ENCODE measurements at regions not wholly inside any gene's neighbourhood (a gene's known extent, or its start where the extent isn't known, plus 50 kb on each side); places are given as distances from the start of the nearest gene placed in this dataset.

DNA sequence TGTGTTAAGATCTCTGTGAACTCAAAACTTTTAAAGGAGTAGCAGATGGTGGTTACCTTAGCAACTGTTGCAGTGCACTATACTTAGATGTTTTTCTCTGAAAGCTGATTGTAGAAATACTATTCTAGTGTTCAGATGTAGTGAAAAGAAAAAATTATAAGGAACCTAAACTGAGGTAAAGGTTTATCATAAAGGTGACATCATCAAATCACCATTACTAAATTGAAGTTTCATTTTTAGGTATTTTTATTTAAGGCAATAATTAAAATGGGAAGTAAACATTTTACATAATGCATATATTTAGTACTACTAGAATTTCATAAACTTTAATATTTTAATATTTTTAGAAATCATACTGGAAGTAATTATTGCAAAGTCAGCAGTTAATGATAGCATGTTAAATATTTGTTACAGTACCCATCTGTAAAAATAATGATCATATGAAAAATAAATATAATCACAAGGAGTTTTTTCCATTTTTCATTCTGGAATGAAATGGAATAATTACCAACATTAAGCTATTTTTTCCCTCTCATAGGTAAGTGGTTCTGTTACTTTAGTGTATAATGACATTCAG, 141.1 kb upstream of the NAV3 start:
- no peak for DNase-seq (ENCODE audit: low read depth)

DNA sequence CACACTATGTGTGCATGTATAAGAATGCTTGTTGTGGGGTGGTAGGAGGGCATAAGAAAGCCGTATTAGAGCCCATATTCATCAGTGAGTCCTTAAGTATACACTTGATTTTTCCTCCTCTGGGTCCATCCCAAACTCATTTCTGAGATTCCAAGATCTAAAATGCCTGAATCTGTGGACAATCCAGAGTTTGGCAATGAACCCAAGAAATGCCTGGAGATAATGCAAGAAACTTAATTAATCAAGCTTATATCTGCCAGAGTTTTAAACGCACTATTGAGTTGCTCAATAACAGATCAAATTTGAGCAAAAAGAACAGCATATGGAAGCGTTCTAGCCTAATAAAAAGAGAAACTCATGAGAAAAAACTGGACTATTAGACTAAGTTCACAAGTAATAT, 143.4 kb upstream of the NAV3 start:
- H3K4me3 ChIP-seq (ENCODE audit: low read length): no peak overlapping the region
- TF ChIP-seq, protein P1, sequence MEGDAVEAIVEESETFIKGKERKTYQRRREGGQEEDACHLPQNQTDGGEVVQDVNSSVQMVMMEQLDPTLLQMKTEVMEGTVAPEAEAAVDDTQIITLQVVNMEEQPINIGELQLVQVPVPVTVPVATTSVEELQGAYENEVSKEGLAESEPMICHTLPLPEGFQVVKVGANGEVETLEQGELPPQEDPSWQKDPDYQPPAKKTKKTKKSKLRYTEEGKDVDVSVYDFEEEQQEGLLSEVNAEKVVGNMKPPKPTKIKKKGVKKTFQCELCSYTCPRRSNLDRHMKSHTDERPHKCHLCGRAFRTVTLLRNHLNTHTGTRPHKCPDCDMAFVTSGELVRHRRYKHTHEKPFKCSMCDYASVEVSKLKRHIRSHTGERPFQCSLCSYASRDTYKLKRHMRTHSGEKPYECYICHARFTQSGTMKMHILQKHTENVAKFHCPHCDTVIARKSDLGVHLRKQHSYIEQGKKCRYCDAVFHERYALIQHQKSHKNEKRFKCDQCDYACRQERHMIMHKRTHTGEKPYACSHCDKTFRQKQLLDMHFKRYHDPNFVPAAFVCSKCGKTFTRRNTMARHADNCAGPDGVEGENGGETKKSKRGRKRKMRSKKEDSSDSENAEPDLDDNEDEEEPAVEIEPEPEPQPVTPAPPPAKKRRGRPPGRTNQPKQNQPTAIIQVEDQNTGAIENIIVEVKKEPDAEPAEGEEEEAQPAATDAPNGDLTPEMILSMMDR (conservative IDR thresholded peaks at IDR 0.05; ENCODE audit: low read depth, low read length): no peak
- no peak for DNase-seq (ENCODE audit: low read depth)

More for the DNA sequence above, 141.1 kb upstream of the NAV3 start:
- TF ChIP-seq, protein P1 (conservative IDR thresholded peaks at IDR 0.05; ENCODE audit: low read depth, low read length): no peak
- no peak overlapping the region for H3K4me3 ChIP-seq (ENCODE audit: low read length)

DNA sequence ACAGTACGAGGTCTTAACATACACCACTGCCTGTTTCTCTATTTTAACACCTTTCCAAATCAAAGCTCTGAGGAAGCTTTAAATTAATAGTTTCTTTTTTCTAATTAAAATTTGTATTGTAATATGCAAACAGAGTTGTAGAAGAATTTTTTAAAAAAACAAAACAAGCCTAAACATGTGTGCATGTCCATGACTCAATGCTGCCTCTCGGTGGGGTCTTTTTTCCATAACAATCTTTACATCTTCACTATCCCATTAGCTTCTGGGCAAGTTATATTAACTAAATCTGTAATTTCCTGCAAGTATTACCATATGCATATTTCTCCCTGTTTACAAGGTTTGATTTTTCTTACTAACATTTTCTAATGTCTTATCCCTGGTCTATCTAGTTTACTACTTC, 143.9 kb upstream of the NAV3 start:
- TF ChIP-seq, protein P1 (conservative IDR thresholded peaks at IDR 0.05; ENCODE audit: low read depth, low read length): peak; percentile 48
- no peak overlapping the region for H3K4me3 ChIP-seq (ENCODE audit: low read length)
- no peak for DNase-seq (ENCODE audit: low read depth)

DNA sequence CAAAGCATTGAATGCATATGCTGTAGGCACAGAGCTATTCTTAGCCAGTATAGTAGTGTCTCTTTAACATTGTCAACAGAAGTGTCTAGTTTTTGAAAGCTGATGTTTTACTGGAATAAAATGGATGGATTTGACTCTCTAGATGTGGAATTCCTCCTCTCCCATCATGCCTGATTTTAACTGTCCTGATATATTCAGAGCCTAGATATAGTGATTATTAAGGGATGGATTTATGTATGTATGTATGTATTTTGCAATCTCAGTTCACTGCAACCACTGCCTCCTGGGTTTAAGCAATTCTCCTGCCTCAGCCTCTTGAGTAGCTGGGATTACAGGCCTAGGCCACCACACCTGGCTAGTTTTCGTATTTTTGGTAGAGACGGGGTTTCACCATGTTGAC, 144.8 kb upstream of the NAV3 start:
- DNase-seq (ENCODE audit: low read depth): no peak
- H3K4me3 ChIP-seq (ENCODE audit: low read length): no peak overlapping the region
- TF ChIP-seq, protein P1 (conservative IDR thresholded peaks at IDR 0.05; ENCODE audit: low read depth, low read length): no peak

DNA sequence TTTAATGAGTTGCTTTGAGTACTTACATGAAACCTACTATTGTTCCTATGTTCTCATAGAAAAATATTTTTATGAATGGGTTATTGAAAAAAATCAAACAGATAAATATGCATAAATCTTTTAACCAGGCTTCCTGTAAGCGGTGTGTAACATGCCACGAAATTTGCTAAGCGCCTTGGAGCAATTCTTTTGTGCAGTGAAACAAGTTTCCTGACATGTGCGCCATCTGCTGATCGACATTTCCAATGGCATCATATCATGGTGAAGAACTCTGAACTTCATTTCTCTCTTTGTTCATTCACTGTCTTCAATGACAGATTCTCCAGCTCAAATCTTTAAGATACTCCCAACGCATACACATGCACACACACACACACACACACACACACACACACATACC, 145.6 kb upstream of the NAV3 start:
- no peak overlapping the region for H3K4me3 ChIP-seq (ENCODE audit: low read length)
- TF ChIP-seq, protein P1 (conservative IDR thresholded peaks at IDR 0.05; ENCODE audit: low read depth, low read length): peak; percentile 76
- DNase-seq (ENCODE audit: low read depth): peak; percentile 43

DNA sequence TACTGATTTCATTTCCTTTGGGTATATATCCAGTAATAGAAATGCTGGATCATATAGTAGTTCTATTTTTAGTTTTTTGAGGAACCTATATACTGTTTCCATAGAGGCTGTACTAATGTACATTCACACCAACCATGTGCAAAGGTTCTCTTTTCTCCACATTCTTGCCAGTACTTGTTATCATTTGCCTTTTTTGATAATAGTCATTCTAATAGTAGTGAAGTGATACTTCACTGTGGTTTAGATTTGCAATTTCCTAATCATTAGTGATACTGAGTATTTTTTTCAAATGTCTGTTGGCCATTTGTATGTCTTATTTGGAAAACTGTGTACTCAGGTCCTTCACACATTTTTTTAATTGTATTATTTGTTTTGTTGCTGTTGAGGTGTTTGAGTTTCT, 148.2 kb upstream of the NAV3 start:
- no peak for DNase-seq (ENCODE audit: low read depth)
- H3K4me3 ChIP-seq (ENCODE audit: low read length): no peak overlapping the region
- TF ChIP-seq, protein P1 (conservative IDR thresholded peaks at IDR 0.05; ENCODE audit: low read depth, low read length): no peak

DNA sequence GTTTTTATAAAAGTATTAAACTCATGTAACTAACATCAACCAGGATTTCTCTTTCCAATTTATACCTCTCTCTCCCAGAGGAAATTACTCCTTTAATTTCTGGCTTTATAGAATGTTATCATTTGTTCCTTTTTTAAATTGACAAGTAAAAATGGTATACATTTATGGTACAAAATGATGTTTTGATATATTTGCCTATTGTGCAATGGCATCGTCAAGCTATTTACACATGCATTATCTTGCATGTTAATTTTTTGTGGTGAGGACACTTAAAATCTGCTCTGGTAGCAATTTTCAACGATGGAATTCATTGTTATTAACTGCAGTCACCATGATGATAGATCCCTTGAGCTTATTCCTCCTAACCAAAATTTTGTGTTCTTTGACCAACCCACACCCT, 149.0 kb upstream of the NAV3 start:
- DNase-seq (ENCODE audit: low read depth): no peak
- no peak overlapping the region for H3K4me3 ChIP-seq (ENCODE audit: low read length)
- TF ChIP-seq, protein P1 (conservative IDR thresholded peaks at IDR 0.05; ENCODE audit: low read depth, low read length): no peak
